ENCODE measurements at regions not wholly inside any gene's neighbourhood (a gene's known extent, or its start where the extent isn't known, plus 50 kb on each side); places are given as distances from the start of the nearest gene placed in this dataset.

DNA sequence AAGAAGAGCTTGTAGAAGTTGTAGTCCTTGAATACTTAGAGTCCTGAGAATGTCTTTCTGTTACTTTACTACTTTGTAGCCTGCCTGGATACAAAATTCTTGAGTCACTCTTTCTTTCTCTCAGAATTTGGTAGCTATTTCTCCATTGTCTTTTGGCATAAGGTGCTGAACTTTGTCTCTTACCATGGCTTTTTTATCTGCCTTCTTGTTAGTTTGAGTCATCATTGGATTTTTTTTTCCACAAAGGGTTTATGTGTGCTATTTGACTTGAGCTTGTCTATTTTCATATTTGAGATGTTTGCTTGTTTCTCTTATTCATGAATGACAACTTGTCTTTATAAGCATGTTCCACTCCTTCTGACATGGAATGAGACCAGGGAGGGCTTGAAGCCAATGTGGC is 74.5 kb upstream of the EXOC6 start:
- CTCF ChIA-PET, result interaction anchor here (0.9 kb wide), 1 partner anchor 18 kb away, joined by 3 read pairs; no protein-coding TSS in a partner anchor
- POLR2A ChIA-PET, result no interaction called here
- TF ChIP-seq CTBP1 (IDR thresholded peaks at IDR 0.05; ENCODE audit: borderline replicate concordance), result no peak
- TF ChIP-seq BHLHE40 (IDR thresholded peaks at IDR 0.05; ENCODE audit: borderline replicate concordance), result no peak
- no peak for TF ChIP-seq FOXM1 (IDR thresholded peaks at IDR 0.05; ENCODE audit: borderline replicate concordance)
- no peak for TF ChIP-seq L3MBTL2 (conservative IDR thresholded peaks at IDR 0.05)
- TF ChIP-seq SUZ12 (IDR thresholded peaks at IDR 0.05), result no peak
- no peak for TF ChIP-seq ELF4 (IDR thresholded peaks at IDR 0.05)
- TF ChIP-seq, protein P1, sequence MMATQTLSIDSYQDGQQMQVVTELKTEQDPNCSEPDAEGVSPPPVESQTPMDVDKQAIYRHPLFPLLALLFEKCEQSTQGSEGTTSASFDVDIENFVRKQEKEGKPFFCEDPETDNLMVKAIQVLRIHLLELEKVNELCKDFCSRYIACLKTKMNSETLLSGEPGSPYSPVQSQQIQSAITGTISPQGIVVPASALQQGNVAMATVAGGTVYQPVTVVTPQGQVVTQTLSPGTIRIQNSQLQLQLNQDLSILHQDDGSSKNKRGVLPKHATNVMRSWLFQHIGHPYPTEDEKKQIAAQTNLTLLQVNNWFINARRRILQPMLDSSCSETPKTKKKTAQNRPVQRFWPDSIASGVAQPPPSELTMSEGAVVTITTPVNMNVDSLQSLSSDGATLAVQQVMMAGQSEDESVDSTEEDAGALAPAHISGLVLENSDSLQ (IDR thresholded peaks at IDR 0.05), result no peak
- TF ChIP-seq ZNF384 (IDR thresholded peaks at IDR 0.05), result no peak
- TF ChIP-seq LEF1 (IDR thresholded peaks at IDR 0.05; ENCODE audit: borderline replicate concordance), result no peak
- no peak for TF ChIP-seq TARDBP (IDR thresholded peaks at IDR 0.05)
- TF ChIP-seq ARNT (IDR thresholded peaks at IDR 0.05), result no peak
- TF ChIP-seq HDGF (IDR thresholded peaks at IDR 0.05; ENCODE audit: borderline replicate concordance), result no peak
- TF ChIP-seq NFRKB (IDR thresholded peaks at IDR 0.05), result no peak
- no peak for TF ChIP-seq SP1 (IDR thresholded peaks at IDR 0.05)
- TF ChIP-seq FOXK2 (IDR thresholded peaks at IDR 0.05), result no peak
- TF ChIP-seq FOXA1 (IDR thresholded peaks at IDR 0.05), result no peak
- DNase-seq (ENCODE audit: extremely low spot score), result no peak

DNA sequence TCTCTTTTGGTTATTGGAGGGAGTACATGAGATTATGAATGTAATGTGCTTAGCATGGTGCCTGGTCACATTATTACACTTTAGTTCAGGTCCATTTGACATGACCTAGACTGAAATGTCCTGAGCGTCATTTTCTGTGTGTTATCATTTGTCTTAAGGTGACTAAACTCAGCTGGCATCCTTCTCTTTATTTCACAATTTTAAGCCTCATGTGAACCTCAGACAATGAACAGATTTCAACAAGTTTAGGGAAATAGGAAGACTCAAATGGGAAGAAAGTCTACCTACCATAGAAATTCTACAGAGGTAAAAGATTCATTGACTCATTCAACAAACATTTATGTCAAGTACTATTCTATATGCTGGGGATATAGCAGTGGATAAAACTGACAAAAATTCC is 70.2 kb upstream of the EXOC6 start:
- no peak for TF ChIP-seq CTBP1 (IDR thresholded peaks at IDR 0.05; ENCODE audit: borderline replicate concordance)
- TF ChIP-seq BHLHE40 (IDR thresholded peaks at IDR 0.05; ENCODE audit: borderline replicate concordance), result no peak
- TF ChIP-seq SP1 (IDR thresholded peaks at IDR 0.05), result no peak
- no peak for TF ChIP-seq ELF4 (IDR thresholded peaks at IDR 0.05)
- TF ChIP-seq HDGF (IDR thresholded peaks at IDR 0.05; ENCODE audit: borderline replicate concordance), result no peak
- DNase-seq (ENCODE audit: extremely low spot score), result no peak
- CTCF ChIA-PET, result no interaction called here
- POLR2A ChIA-PET, result no interaction called here

DNA sequence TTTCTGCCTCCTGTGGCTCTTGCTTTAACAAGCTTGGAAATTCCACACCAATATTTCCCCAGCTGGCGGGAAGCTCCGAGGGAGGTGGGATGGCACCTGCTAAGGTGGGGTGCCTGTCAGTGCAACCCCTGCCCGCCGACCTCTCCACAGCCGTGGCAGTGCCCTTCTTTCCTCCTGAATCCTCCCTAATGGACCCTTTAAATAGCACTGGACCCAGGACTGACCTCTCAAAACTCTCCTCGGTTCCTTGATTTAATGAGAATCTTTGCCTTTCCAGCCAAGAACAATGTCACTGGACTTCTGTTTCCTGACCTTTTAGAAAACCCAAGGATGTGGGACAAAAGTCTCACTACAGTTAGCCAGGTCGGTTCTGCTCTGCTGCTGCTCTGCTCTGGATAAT is 63.2 kb upstream of the EXOC6 start:
- ChIA-PET CTCF (no interaction called here), POLR2A (no interaction called here)
- no peak for DNase-seq (ENCODE audit: extremely low spot score)
- TF ChIP-seq, protein P1 (IDR thresholded peaks at IDR 0.05), result no peak
- TF ChIP-seq L3MBTL2 (conservative IDR thresholded peaks at IDR 0.05), result no peak
- no peak for TF ChIP-seq ARNT (IDR thresholded peaks at IDR 0.05)
- no peak for TF ChIP-seq HDGF (IDR thresholded peaks at IDR 0.05; ENCODE audit: borderline replicate concordance)
- TF ChIP-seq ZNF384 (IDR thresholded peaks at IDR 0.05), result no peak
- no peak for TF ChIP-seq NFRKB (IDR thresholded peaks at IDR 0.05)
- TF ChIP-seq CTBP1 (IDR thresholded peaks at IDR 0.05; ENCODE audit: borderline replicate concordance), result no peak
- no peak for TF ChIP-seq FOXM1 (IDR thresholded peaks at IDR 0.05; ENCODE audit: borderline replicate concordance)
- no peak for TF ChIP-seq SUZ12 (IDR thresholded peaks at IDR 0.05)
- no peak for TF ChIP-seq BHLHE40 (IDR thresholded peaks at IDR 0.05; ENCODE audit: borderline replicate concordance)
- TF ChIP-seq FOXA1 (IDR thresholded peaks at IDR 0.05), result no peak
- TF ChIP-seq ELF4 (IDR thresholded peaks at IDR 0.05), result no peak

DNA sequence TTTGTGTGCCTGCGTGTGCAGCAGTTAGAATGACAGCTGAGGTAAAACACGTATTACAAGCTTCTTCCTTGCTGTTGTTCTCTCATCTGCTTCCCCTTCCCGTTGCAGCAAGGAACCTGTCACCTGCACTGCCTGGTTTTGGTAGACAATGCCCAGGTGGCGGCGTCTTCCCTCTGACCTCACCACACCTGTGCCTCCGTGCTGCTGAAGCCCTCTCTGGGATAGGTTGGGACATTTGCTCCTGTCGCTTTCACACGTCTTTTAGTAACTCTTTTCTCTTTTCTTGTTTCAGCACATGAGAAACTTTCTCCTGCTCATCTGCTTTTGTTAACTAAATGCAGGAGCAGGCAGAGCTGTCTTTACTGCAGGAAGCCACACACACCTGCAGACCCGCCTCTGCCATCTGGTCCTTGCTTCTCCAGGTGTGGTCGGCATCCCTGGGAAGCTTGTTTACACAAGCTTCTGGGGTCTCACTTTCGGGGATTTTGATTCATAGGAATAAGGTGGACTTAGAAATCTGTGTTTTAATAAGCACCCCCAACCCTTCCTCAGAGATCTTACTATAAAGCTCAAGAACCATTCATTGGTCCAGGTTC is 60.7 kb upstream of the EXOC6 start:
- TF ChIP-seq NFRKB (IDR thresholded peaks at IDR 0.05), result no peak
- no peak for TF ChIP-seq FOXK2 (IDR thresholded peaks at IDR 0.05)
- TF ChIP-seq, protein P1 (IDR thresholded peaks at IDR 0.05), result no peak
- TF ChIP-seq ZNF384 (IDR thresholded peaks at IDR 0.05), result no peak
- TF ChIP-seq FOXA1 (IDR thresholded peaks at IDR 0.05), result no peak
- no peak for TF ChIP-seq HDGF (IDR thresholded peaks at IDR 0.05; ENCODE audit: borderline replicate concordance)
- TF ChIP-seq LEF1 (IDR thresholded peaks at IDR 0.05; ENCODE audit: borderline replicate concordance), result no peak
- TF ChIP-seq BHLHE40 (IDR thresholded peaks at IDR 0.05; ENCODE audit: borderline replicate concordance), result no peak
- TF ChIP-seq SP1 (IDR thresholded peaks at IDR 0.05), result no peak
- no peak for TF ChIP-seq CTBP1 (IDR thresholded peaks at IDR 0.05; ENCODE audit: borderline replicate concordance)
- no peak for TF ChIP-seq TARDBP (IDR thresholded peaks at IDR 0.05)
- TF ChIP-seq ARNT (IDR thresholded peaks at IDR 0.05), result no peak
- no peak for TF ChIP-seq SUZ12 (IDR thresholded peaks at IDR 0.05)
- no peak for TF ChIP-seq ELF4 (IDR thresholded peaks at IDR 0.05)
- TF ChIP-seq L3MBTL2 (conservative IDR thresholded peaks at IDR 0.05), result no peak
- TF ChIP-seq FOXM1 (IDR thresholded peaks at IDR 0.05; ENCODE audit: borderline replicate concordance), result no peak
- POLR2A ChIA-PET, result no interaction called here
- CTCF ChIA-PET, result no interaction called here
- DNase-seq (ENCODE audit: extremely low spot score), result no peak

DNA sequence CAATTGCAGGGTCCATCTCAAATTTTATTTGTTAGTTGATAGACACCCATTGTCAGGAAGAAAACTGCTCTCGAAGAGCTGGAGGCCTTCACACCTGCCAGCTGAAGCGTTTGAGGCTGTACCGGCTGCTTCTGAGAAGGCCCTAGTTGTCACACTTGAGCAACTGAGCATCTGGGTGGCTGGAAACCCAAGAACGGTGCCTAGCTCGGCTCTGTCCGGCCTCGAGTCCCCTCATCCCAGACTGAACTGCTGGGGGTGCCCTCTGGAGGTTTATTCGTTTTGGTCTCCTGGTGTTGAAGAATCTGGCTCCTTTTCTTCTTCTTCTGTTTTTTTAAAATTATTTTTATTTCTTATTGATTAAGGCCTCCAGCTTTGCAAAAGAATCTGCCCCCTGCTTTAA is 59.3 kb upstream of the EXOC6 start:
- DNase-seq (ENCODE audit: extremely low spot score), result no peak
- ChIA-PET POLR2A (no interaction called here), CTCF (no interaction called here)
- TF ChIP-seq ARNT (IDR thresholded peaks at IDR 0.05) (no peak), FOXA1 (IDR thresholded peaks at IDR 0.05) (no peak)

DNA sequence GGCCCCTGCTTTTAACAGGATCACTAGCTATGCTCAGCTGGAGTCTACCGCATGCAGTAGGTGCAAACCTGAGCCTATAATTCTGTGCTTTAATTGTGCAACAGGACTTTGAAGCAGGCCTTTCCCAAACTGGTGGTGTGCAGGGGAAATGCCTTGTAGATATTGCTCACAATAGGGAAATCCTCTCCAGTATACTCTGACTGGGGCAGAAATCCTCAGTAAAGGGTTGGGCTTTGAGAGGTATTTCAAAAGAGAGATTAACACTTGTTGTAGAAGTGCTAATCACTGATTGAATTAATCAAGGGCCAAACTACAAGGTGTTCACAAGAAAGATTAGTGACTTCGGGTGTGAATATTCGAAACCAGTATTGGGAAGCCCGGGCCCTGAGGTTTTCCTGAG is 58.5 kb upstream of the EXOC6 start:
- POLR2A ChIA-PET, result no interaction called here
- TF ChIP-seq FOXM1 (IDR thresholded peaks at IDR 0.05; ENCODE audit: borderline replicate concordance), result no peak
- no peak for TF ChIP-seq FOXA1 (IDR thresholded peaks at IDR 0.05)
- TF ChIP-seq TARDBP (IDR thresholded peaks at IDR 0.05), result no peak
- TF ChIP-seq NFRKB (IDR thresholded peaks at IDR 0.05), result no peak
- TF ChIP-seq, protein P1 (IDR thresholded peaks at IDR 0.05), result no peak
- TF ChIP-seq ZNF384 (IDR thresholded peaks at IDR 0.05), result no peak
- no peak for DNase-seq (ENCODE audit: extremely low spot score)
- CTCF ChIA-PET, result interaction anchor here (1.3 kb wide), 1 partner anchor 13 kb away, joined by 3 read pairs; no protein-coding TSS in a partner anchor
